Stimulated activated CD8-positive, alpha-beta memory T cell treated with anti-CD3 and anti-CD28 coated beads, Interleukin-2, amount 100 ng/mL, for 1 hour (primary cell): ENCODE measurements at regions not wholly inside any gene's neighbourhood (a gene's known extent, or its start where the extent isn't known, plus 50 kb on each side); places are given as distances from the start of the nearest gene placed in this dataset.

Source experiments
- DNase-seq, 2 donors: peaks; one replicate each; pipeline ENCODE4 v3.0.0-alpha.2; 2020; ENCODE audit warnings: low read depth in 2 of 2

- DNase-seq, result no peak
These were observed 187.7 kb upstream of the C1orf174 start for GRCh38 chr1:4087530-4088420.

GRCh38 chr1:4088676-4089075, 188.6 kb upstream of the C1orf174 start:
- no peak for DNase-seq

- DNase-seq, result no peak
These were observed 189.5 kb upstream of the C1orf174 start for GRCh38 chr1:4089421-4090175.

- no peak for DNase-seq
These were observed 190.5 kb upstream of the C1orf174 start for GRCh38 chr1:4090556-4090955.

- DNase-seq, result no peak
These were observed 191.0 kb upstream of the C1orf174 start for GRCh38 chr1:4090976-4091660.

- no peak for DNase-seq
These were observed 191.9 kb upstream of the C1orf174 start for GRCh38 chr1:4091996-4092395.

GRCh38 chr1:4093856-4094565, 193.9 kb upstream of the C1orf174 start:
- no peak for DNase-seq

- no peak for DNase-seq
These were observed 195.4 kb upstream of the C1orf174 start for GRCh38 chr1:4095433-4095971.

GRCh38 chr1:4101459-4102161, 201.5 kb upstream of the C1orf174 start:
- DNase-seq, result no peak

GRCh38 chr1:4105300-4105880, 205.3 kb upstream of the C1orf174 start:
- DNase-seq, result no peak

- DNase-seq, result no peak
These were observed 206.7 kb upstream of the C1orf174 start for GRCh38 chr1:4106731-4107130.

GRCh38 chr1:4107291-4107690, 207.2 kb upstream of the C1orf174 start:
- no peak for DNase-seq

- no peak for DNase-seq
These were observed 208.3 kb upstream of the C1orf174 start for GRCh38 chr1:4108331-4108730.

- DNase-seq, result no peak
These were observed 208.9 kb upstream of the C1orf174 start for GRCh38 chr1:4108758-4109627.

GRCh38 chr1:4109628-4109940, 209.5 kb upstream of the C1orf174 start:
- no peak for DNase-seq

GRCh38 chr1:4110888-4111287, 210.8 kb upstream of the C1orf174 start:
- no peak for DNase-seq

- no peak for DNase-seq
These were observed 213.8 kb upstream of the C1orf174 start for GRCh38 chr1:4113897-4114296.

- no peak for DNase-seq
These were observed 215.3 kb upstream of the C1orf174 start for GRCh38 chr1:4115191-4115900.

- DNase-seq, result no peak
These were observed 217.1 kb upstream of the C1orf174 start for GRCh38 chr1:4117196-4117595.
